Lung (tissue), 11 donors: ENCODE measurements at regions not wholly inside any gene's neighbourhood (a gene's known extent, or its start where the extent isn't known, plus 50 kb on each side); places are given as distances from the start of the nearest gene placed in this dataset.

Experiments used
- ATAC-seq: fragments of 200-7000 bp; cut with Tn5 transposase; one replicate; pipeline ENCODE4 v1.9.1; 2020; ENCODE audit warnings: moderate number of reproducible peaks; ENCODE audit not compliant: insufficient read depth, low FRiP score
- DNase-seq, 3 donors: peaks; one replicate each; pipeline ENCODE4 v3.0.0-alpha.2; 2013 to 2017
- H3K27ac ChIP-seq, 2 donors: one replicate each; pipeline ENCODE4 v1.5.1; 2013; ENCODE audit warnings: mild to moderate bottlenecking in 2 of 2, moderate library complexity in 2 of 2, control low read depth in 1 of 2, inconsistent platforms in 1 of 2, low read depth in 1 of 2, low read length in 1 of 2
- H3K27me3 ChIP-seq, 3 donors: one replicate each; pipeline ENCODE4 v1.5.1; 2013; ENCODE audit warnings: low read length in 2 of 3; ENCODE audit not compliant: control insufficient read depth in 3 of 3, insufficient read depth in 3 of 3
- H3K36me3 ChIP-seq, 4 donors: one replicate each; pipeline ENCODE4 v1.5.1; 2013; ENCODE audit warnings: low read length in 4 of 4, mild to moderate bottlenecking in 1 of 4, moderate library complexity in 1 of 4; ENCODE audit not compliant: control insufficient read depth in 4 of 4, insufficient read depth in 4 of 4
- H3K4me1 ChIP-seq, 5 donors: one replicate each; pipeline ENCODE4 v1.5.1; 2013; ENCODE audit warnings: low read length in 5 of 5, mild to moderate bottlenecking in 2 of 5, moderate library complexity in 1 of 5; ENCODE audit not compliant: control insufficient read depth in 5 of 5, insufficient read depth in 5 of 5
- H3K4me3 ChIP-seq: one replicate; pipeline ENCODE4 v1.5.1; 2013; ENCODE audit warnings: mild to moderate bottlenecking, control low read depth, moderate library complexity
- H3K9ac ChIP-seq, 2 donors: one replicate each; pipeline ENCODE4 v1.5.1; 2013; ENCODE audit warnings: low read length in 2 of 2, control low read depth in 1 of 2; ENCODE audit not compliant: insufficient read depth in 1 of 2
- H3K9me3 ChIP-seq, 4 donors: one replicate each; pipeline ENCODE4 v1.5.1; 2013; ENCODE audit warnings: low read length in 3 of 4, mild to moderate bottlenecking in 1 of 4, moderate library complexity in 1 of 4; ENCODE audit not compliant: control insufficient read depth in 4 of 4, insufficient read depth in 3 of 4
- CTCF ChIP-seq: IDR thresholded peaks from 2 replicates; pipeline ENCODE4 v1.5.1; 2012; ENCODE audit warnings: mild to moderate bottlenecking; ENCODE audit errors: control extremely low read depth, extremely low read depth
- WGBS, 2 donors: extraction: QIAGEN DNeasy Blood & Tissue Kit; methylation state at CpG; one replicate each; pipeline ENCODE4 v1.1.7; 2013; 5-methylcytosine and 5-hydroxymethylcytosine counted together
- donor health status: control.
- donor health status: control.
- donor health status: Bipolar disorder and iron deficiency.
- donor health status: healthy.
- donor health status: DM: yes; HTN: yes; CAD: no.

GRCh38 chr10:60521974-60522405, 132.3 kb upstream of the ANK3 start:
- ATAC-seq (no peak), DNase-seq (peak in 2 of 3 donors; percentile 7 to 30)
- Histone ChIP-seq H3K36me3 (no peaks in the 10 kb centered on the region), H3K27me3 (no peaks in the 10 kb centered on the region), H3K9me3 (peaks cover 0 to 2% (median 0%) of the 10 kb centered on the region in 4 donors), H3K9ac (no peak overlapping the region), H3K27ac (no peak overlapping the region), H3K4me3 (no peak overlapping the region), H3K4me1 (no peaks in the 10 kb centered on the region)
- no peak for TF ChIP-seq CTCF
- 15 to 40% methylated on average over 3 of the region's 3 CpGs for WGBS, 2 donors

- 87 to 89% methylated on average over 4 of the region's 4 CpGs for WGBS, 2 donors
- ATAC-seq (no peak), DNase-seq (no peak)
- Histone ChIP-seq H3K27me3 (no peaks in the 10 kb centered on the region), H3K36me3 (no peaks in the 10 kb centered on the region), H3K9me3 (peaks cover 0 to 2% (median 0%) of the 10 kb centered on the region in 4 donors), H3K4me3 (no peak overlapping the region), H3K27ac (no peak overlapping the region), H3K4me1 (peaks cover 0 to 6% (median 0%) of the 10 kb centered on the region in 5 donors), H3K9ac (no peak overlapping the region)
- no peak for TF ChIP-seq CTCF
These were observed 129.1 kb upstream of the ANK3 start for GRCh38 chr10:60518745-60519144.

- H3K9me3 ChIP-seq: peaks cover 0 to 2% (median 0%) of the 10 kb centered on the region in 4 donors
- H3K4me1 ChIP-seq: peaks cover 0 to 6% (median 0%) of the 10 kb centered on the region in 5 donors
- 89 to 93% methylated on average over 3 of the region's 3 CpGs for WGBS, 2 donors
- no peaks in the 10 kb centered on the region for H3K36me3 ChIP-seq
- no peak overlapping the region for H3K9ac ChIP-seq
- no peak overlapping the region for H3K27ac ChIP-seq
- DNase-seq (no peak), ATAC-seq (no peak)
- TF ChIP-seq CTCF: no peak
- H3K4me3 ChIP-seq: no peak overlapping the region
- no peaks in the 10 kb centered on the region for H3K27me3 ChIP-seq
These were observed 128.1 kb upstream of the ANK3 start for GRCh38 chr10:60517805-60518204.

GRCh38 chr10:60513281-60513680, 123.6 kb upstream of the ANK3 start:
- TF ChIP-seq CTCF: no peak
- H3K9ac ChIP-seq: no peak overlapping the region
- no peaks in the 10 kb centered on the region for H3K36me3 ChIP-seq
- no peaks in the 10 kb centered on the region for H3K9me3 ChIP-seq
- DNase-seq (no peak), ATAC-seq (no peak)
- H3K4me1 ChIP-seq: peaks cover 0 to 6% (median 0%) of the 10 kb centered on the region in 5 donors
- H3K4me3 ChIP-seq: no peak overlapping the region
- H3K27ac ChIP-seq: no peak overlapping the region
- no peaks in the 10 kb centered on the region for H3K27me3 ChIP-seq
